ENCODE measurements at regions not wholly inside any gene's neighbourhood (a gene's known extent, or its start where the extent isn't known, plus 50 kb on each side); places are given as distances from the start of the nearest gene placed in this dataset.

GRCh38 chr7:33738260-33738935 is 166.9 kb upstream of the BMPER start:
- Histone ChIP-seq H3K36me3 (replicated peaks; ENCODE audit: insufficient read depth, low read depth) (no peaks in the 10 kb centered on the region), H4K20me1 (ENCODE audit: insufficient read depth, poor library complexity, severe bottlenecking) (no peaks in the 10 kb centered on the region), H3K4me3 (no peak overlapping the region), H3K4me1 (ENCODE audit: insufficient read depth) (no peaks in the 10 kb centered on the region), H3K27ac (no peak overlapping the region), H3K9me2 (replicated peaks; ENCODE audit: insufficient read depth) (no peaks in the 10 kb centered on the region), H3K27me3 (no peaks in the 10 kb centered on the region), H3K9me3 (ENCODE audit: low read depth) (no peaks in the 10 kb centered on the region), H3K79me2 (no peaks in the 10 kb centered on the region), H2AFZ (no peak overlapping the region), H3K4me2 (no peak overlapping the region)
- TF ChIP-seq EZH2 (IDR thresholded peaks at IDR 0.05; ENCODE audit: borderline replicate concordance) (no peak), CTCF (IDR thresholded peaks at IDR 0.05; ENCODE audit: poor library complexity) (no peak), EZH2phosphoT487 (IDR thresholded peaks at IDR 0.05; ENCODE audit: low read depth, severe bottlenecking, unreplicated experiment) (no peak)
- DNase-seq (ENCODE audit: low spot score), result no peak
- 95% methylated on average over 3 of the region's 3 CpGs for WGBS (ENCODE audit: low lambda C conversion rate, missing lambda C conversion rate)

- H3K9me3 ChIP-seq (ENCODE audit: low read depth), result no peaks in the 10 kb centered on the region
- H3K9me2 ChIP-seq (replicated peaks; ENCODE audit: insufficient read depth), result no peaks in the 10 kb centered on the region
- no peak overlapping the region for H3K4me2 ChIP-seq
- no peak for TF ChIP-seq EZH2 (IDR thresholded peaks at IDR 0.05; ENCODE audit: borderline replicate concordance)
- TF ChIP-seq EZH2phosphoT487 (IDR thresholded peaks at IDR 0.05; ENCODE audit: low read depth, severe bottlenecking, unreplicated experiment), result no peak
- no peak for TF ChIP-seq CTCF (IDR thresholded peaks at IDR 0.05; ENCODE audit: poor library complexity)
- no peak overlapping the region for H3K27ac ChIP-seq
- no peak for DNase-seq (ENCODE audit: low spot score)
- H3K27me3 ChIP-seq, result no peaks in the 10 kb centered on the region
- no peaks in the 10 kb centered on the region for H3K79me2 ChIP-seq
- H3K4me1 ChIP-seq (ENCODE audit: insufficient read depth), result no peaks in the 10 kb centered on the region
- H4K20me1 ChIP-seq (ENCODE audit: insufficient read depth, poor library complexity, severe bottlenecking), result no peaks in the 10 kb centered on the region
- H2AFZ ChIP-seq, result no peak overlapping the region
- no peaks in the 10 kb centered on the region for H3K36me3 ChIP-seq (replicated peaks; ENCODE audit: insufficient read depth, low read depth)
- WGBS (ENCODE audit: low lambda C conversion rate, missing lambda C conversion rate), result 81% methylated on average over 4 of the region's 4 CpGs
- no peak overlapping the region for H3K4me3 ChIP-seq
Observed at GRCh38 chr7:33739286-33739685, 166.1 kb upstream of the BMPER start.

- Histone ChIP-seq H3K4me2 (no peak overlapping the region), H4K20me1 (ENCODE audit: insufficient read depth, poor library complexity, severe bottlenecking) (no peaks in the 10 kb centered on the region), H3K9me3 (ENCODE audit: low read depth) (no peaks in the 10 kb centered on the region), H3K4me3 (no peak overlapping the region), H2AFZ (no peak overlapping the region), H3K4me1 (ENCODE audit: insufficient read depth) (no peaks in the 10 kb centered on the region), H3K36me3 (replicated peaks; ENCODE audit: insufficient read depth, low read depth) (no peaks in the 10 kb centered on the region), H3K27me3 (no peaks in the 10 kb centered on the region), H3K79me2 (no peaks in the 10 kb centered on the region), H3K9me2 (replicated peaks; ENCODE audit: insufficient read depth) (no peaks in the 10 kb centered on the region), H3K27ac (no peak overlapping the region)
- TF ChIP-seq EZH2 (IDR thresholded peaks at IDR 0.05; ENCODE audit: borderline replicate concordance) (no peak), EZH2phosphoT487 (IDR thresholded peaks at IDR 0.05; ENCODE audit: low read depth, severe bottlenecking, unreplicated experiment) (no peak), CTCF (IDR thresholded peaks at IDR 0.05; ENCODE audit: poor library complexity) (no peak)
- no peak for DNase-seq (ENCODE audit: low spot score)
- WGBS (ENCODE audit: low lambda C conversion rate, missing lambda C conversion rate), result 86% methylated on average over 6 of the region's 6 CpGs
Observed at GRCh38 chr7:33742521-33742920, 162.8 kb upstream of the BMPER start.
